Right lobe of liver (tissue), 6 donors: ENCODE measurements at regions not wholly inside any gene's neighbourhood (a gene's known extent, or its start where the extent isn't known, plus 50 kb on each side); places are given as distances from the start of the nearest gene placed in this dataset.
A peak's percentile ranks its signal among the peaks of the same experiment; 100 is the strongest.

Experiments used
- ATAC-seq, 4 donors: fragments of 200-7000 bp; cut with Tn5 transposase; one replicate each; pipeline ENCODE4 v1.9.1; 2020; ENCODE audit warnings: mild to moderate bottlenecking in 4 of 4, moderate library complexity in 4 of 4
- DNase-seq, 3 donors: peaks; one replicate each; pipeline ENCODE4 v3.0.0-alpha.2; 2020
- H3K27ac ChIP-seq, 3 donors: fragments of 200-600 bp; one replicate each; pipeline ENCODE4 v1.8.0; 2022
- H3K27me3 ChIP-seq, 2 donors: fragments of 200-600 bp; one replicate each; pipeline ENCODE4 v1.8.0; 2022
- H3K36me3 ChIP-seq, 4 donors: fragments of 200-600 bp; sonication (generic) in 1 of 4; one replicate each; pipeline versions ENCODE4 v1.5.1 to v1.8.0; 2017 to 2022; ENCODE audit warnings: control low read depth in 1 of 4
- H3K4me1 ChIP-seq, 4 donors: fragments of 200-600 bp; sonication (generic) in 1 of 4; one replicate each; pipeline versions ENCODE4 v1.5.1 to v1.8.0; 2017 to 2022; ENCODE audit warnings: control low read depth in 1 of 4
- H3K4me3 ChIP-seq, 3 donors: fragments of 200-600 bp; one replicate each; pipeline ENCODE4 v1.8.0; 2022
- H3K9me3 ChIP-seq, 4 donors: fragments of 200-600 bp; sonication (generic) in 1 of 4; one replicate each; pipeline versions ENCODE4 v1.5.1 to v1.8.0; 2017 to 2022; ENCODE audit warnings: control low read depth in 1 of 4
- CTCF ChIP-seq, 4 donors: fragments of 200-600 bp in 3 of 4; fragments of 450-650 bp in 1 of 4; IDR thresholded peaks; one replicate each; pipeline versions ENCODE4 v1.5.1 to v1.8.0; 2016 to 2022; ENCODE audit warnings: antibody characterized with exemption in 4 of 4, mild to moderate bottlenecking in 2 of 4
- POLR2A ChIP-seq: fragments of 450-650 bp; IDR thresholded peaks from one replicate; pipeline ENCODE4 v1.6.1; 2017; ENCODE audit warnings: antibody characterized with exemption, mild to moderate bottlenecking
- WGBS: methylation state at CpG from one replicate; pipeline ENCODE4 v1.1.6; 2018; ENCODE audit warnings: low coverage, low lambda C conversion rate; ENCODE audit not compliant: insufficient coverage; ENCODE audit errors: missing lambda C conversion rate; 5-methylcytosine and 5-hydroxymethylcytosine counted together
- intact Hi-C, 2 donors: fragments of 100-400 bp; cut with DNase I; formaldehyde crosslinking; loops; one replicate each; pipeline versions ENCODE4 v1.11.2 to v1.14.1; 2022
- donor health status: DM: no; HTN: yes; CAD: no.
- donor health status: DM: no; HTN: no; CAD: no.
- donor health status: DM: no; HTN: no; CAD: no.
- donor health status: DM: no; HTN: yes; CAD: no.
- donor health status: DM: no; HTN: yes; CAD: no.

GRCh38 chr4:138107023-138107422, 135.1 kb downstream of the SLC7A11 start:
- peaks cover 0 to 6% (median 0%) of the 10 kb centered on the region in 4 donors for H3K4me1 ChIP-seq
- intact Hi-C loops, result no loop called here
- 87% methylated on average over 4 of the region's 4 CpGs for WGBS
- H3K27ac ChIP-seq, result no peak overlapping the region
- DNase-seq (no peak), ATAC-seq (no peak)
- H3K27me3 ChIP-seq, result no peaks in the 10 kb centered on the region
- H3K36me3 ChIP-seq, result no peaks in the 10 kb centered on the region
- TF ChIP-seq POLR2A (no peak), CTCF (IDR thresholded peaks at IDR 0.05) (no peak)
- no peaks in the 10 kb centered on the region for H3K9me3 ChIP-seq
- no peak overlapping the region for H3K4me3 ChIP-seq

- intact Hi-C loops, result no loop called here
- 83% methylated on average over 4 of the region's 4 CpGs for WGBS
- no peaks in the 10 kb centered on the region for H3K27me3 ChIP-seq
- peaks cover 0 to 6% (median 0%) of the 10 kb centered on the region in 4 donors for H3K4me1 ChIP-seq
- TF ChIP-seq CTCF (IDR thresholded peaks at IDR 0.05) (no peak), POLR2A (no peak)
- H3K9me3 ChIP-seq, result no peaks in the 10 kb centered on the region
- DNase-seq, result no peak
- no peak for ATAC-seq
- H3K36me3 ChIP-seq, result no peaks in the 10 kb centered on the region
- no peak overlapping the region for H3K27ac ChIP-seq
- no peak overlapping the region for H3K4me3 ChIP-seq
These were observed 136.8 kb downstream of the SLC7A11 start for GRCh38 chr4:138105331-138105730.

GRCh38 chr4:138104284-138104680, 137.9 kb downstream of the SLC7A11 start:
- peak in 3 of 4 donors; percentile 27 to 65 (median 50) for ATAC-seq
- no peaks in the 10 kb centered on the region for H3K36me3 ChIP-seq
- no peaks in the 10 kb centered on the region for H3K9me3 ChIP-seq
- H3K4me3 ChIP-seq, result peak overlapping the region in 2 of 3 donors; percentile 6 to 35
- H3K27ac ChIP-seq, result no peak overlapping the region
- intact Hi-C loops, result no loop called here
- peaks cover 0 to 6% (median 0%) of the 10 kb centered on the region in 4 donors for H3K4me1 ChIP-seq
- TF ChIP-seq CTCF (IDR thresholded peaks at IDR 0.05) (no peak), POLR2A (no peak)
- no peak for DNase-seq
- no peaks in the 10 kb centered on the region for H3K27me3 ChIP-seq
- 20% methylated on average over 5 of the region's 6 CpGs for WGBS

- Histone ChIP-seq H3K9me3 (no peaks in the 10 kb centered on the region), H3K4me1 (peaks cover 0 to 6% (median 0%) of the 10 kb centered on the region in 4 donors), H3K36me3 (no peaks in the 10 kb centered on the region), H3K4me3 (peak overlapping the region in 2 of 3 donors; percentile 6 to 35), H3K27me3 (no peaks in the 10 kb centered on the region), H3K27ac (no peak overlapping the region)
- 49% methylated on average over 5 of the region's 5 CpGs for WGBS
- DNase-seq (no peak), ATAC-seq (peak in 3 of 4 donors; percentile 51 to 81 (median 80))
- no peak for TF ChIP-seq CTCF (IDR thresholded peaks at IDR 0.05)
- no peak for TF ChIP-seq POLR2A
- intact Hi-C loops, result no loop called here
These were observed 138.4 kb downstream of the SLC7A11 start for GRCh38 chr4:138103597-138104283.
